HG03432 (cell line): ENCODE measurements at regions not wholly inside any gene's neighbourhood (a gene's known extent, or its start where the extent isn't known, plus 50 kb on each side); places are given as distances from the start of the nearest gene placed in this dataset.

Source experiments
- ATAC-seq: cut with Tn5 transposase; IDR thresholded peaks from one replicate; pipeline ENCODE4 v1.9.1; 2021; ENCODE audit warnings: mild to moderate bottlenecking, moderate library complexity; ENCODE audit not compliant: unreplicated experiment

GRCh38 chr7:47007471-47007870, 574.4 kb downstream of the TNS3 start:
- no peak for ATAC-seq

- ATAC-seq, result no peak
Observed at GRCh38 chr7:47000561-47000960, 581.4 kb downstream of the TNS3 start.

- no peak for ATAC-seq
Observed at GRCh38 chr7:46999866-47000265, 582.0 kb downstream of the TNS3 start.

- ATAC-seq, result no peak
Observed at GRCh38 chr7:46996972-46997371, 584.9 kb downstream of the TNS3 start.

- ATAC-seq, result no peak
Observed at GRCh38 chr7:46993396-46993795, 588.5 kb downstream of the TNS3 start.

- no peak for ATAC-seq
Observed at GRCh38 chr7:46990761-46991160, 591.1 kb downstream of the TNS3 start.

GRCh38 chr7:46989247-46989646, 592.7 kb downstream of the TNS3 start:
- ATAC-seq, result no peak

- ATAC-seq, result no peak
Observed at GRCh38 chr7:46982928-46983327, 599.0 kb downstream of the TNS3 start.

GRCh38 chr7:46979439-46979838, 602.5 kb downstream of the TNS3 start:
- no peak for ATAC-seq

GRCh38 chr7:46975493-46975892, 606.4 kb downstream of the TNS3 start:
- ATAC-seq, result no peak

GRCh38 chr7:46972205-46972604, 609.7 kb downstream of the TNS3 start:
- ATAC-seq, result no peak

GRCh38 chr7:46970476-46970875, 611.4 kb downstream of the TNS3 start:
- no peak for ATAC-seq

- ATAC-seq, result no peak
Observed at GRCh38 chr7:46970131-46970430, 611.8 kb downstream of the TNS3 start.

GRCh38 chr7:46969303-46970130, 612.4 kb downstream of the TNS3 start:
- no peak for ATAC-seq

- ATAC-seq, result no peak
Observed at GRCh38 chr7:46968003-46968402, 613.9 kb downstream of the TNS3 start.

- ATAC-seq, result no peak
Observed at GRCh38 chr7:46963719-46964118, 618.2 kb downstream of the TNS3 start.

GRCh38 chr7:46960970-46961369, 620.9 kb downstream of the TNS3 start:
- ATAC-seq, result no peak

GRCh38 chr7:46957195-46957594, 624.7 kb downstream of the TNS3 start:
- ATAC-seq, result no peak

- no peak for ATAC-seq
Observed at GRCh38 chr7:46955531-46955930, 626.4 kb downstream of the TNS3 start.

GRCh38 chr7:46954181-46954580, 627.7 kb downstream of the TNS3 start:
- ATAC-seq, result no peak

GRCh38 chr7:46953008-46953407, 628.9 kb downstream of the TNS3 start:
- no peak for ATAC-seq

- no peak for ATAC-seq
Observed at GRCh38 chr7:46949270-46949931, 632.5 kb downstream of the TNS3 start.

GRCh38 chr7:46948716-46949115, 633.2 kb downstream of the TNS3 start:
- no peak for ATAC-seq
